Suppressor macrophage treated with lipopolysaccharide for 4 hours (primary cell): ENCODE measurements at regions not wholly inside any gene's neighbourhood (a gene's known extent, or its start where the extent isn't known, plus 50 kb on each side); places are given as distances from the start of the nearest gene placed in this dataset.
A peak's percentile ranks its signal among the peaks of the same experiment; 100 is the strongest.

ENCODE experiments used
- DNase-seq: peaks from one replicate; pipeline ENCODE4 v3.0.0-alpha.2; 2020

GRCh38 chr9:134967547-134967930 is 49.8 kb upstream of the FCN1 start:
- DNase-seq: peak; percentile 22

- no peak for DNase-seq
These were observed 50.5 kb upstream of the FCN1 start for GRCh38 chr9:134968011-134968822.

- no peak for DNase-seq
These were observed 51.0 kb upstream of the FCN1 start for GRCh38 chr9:134968823-134969090.

GRCh38 chr9:134969156-134970045 is 51.7 kb upstream of the FCN1 start:
- DNase-seq: no peak

- DNase-seq: no peak
These were observed 52.5 kb upstream of the FCN1 start for GRCh38 chr9:134970198-134970597.

- DNase-seq: no peak
These were observed 53.0 kb upstream of the FCN1 start for GRCh38 chr9:134970719-134971118.

GRCh38 chr9:134971196-134971595 is 53.5 kb upstream of the FCN1 start:
- no peak for DNase-seq

GRCh38 chr9:134971696-134972095 is 54.0 kb upstream of the FCN1 start:
- no peak for DNase-seq

- DNase-seq: no peak
These were observed 54.4 kb upstream of the FCN1 start for GRCh38 chr9:134972140-134972539.

- DNase-seq: no peak
These were observed 57.5 kb upstream of the FCN1 start for GRCh38 chr9:134975253-134975652.

- DNase-seq: no peak
These were observed 58.7 kb upstream of the FCN1 start for GRCh38 chr9:134976403-134976802.

GRCh38 chr9:134978272-134978671 is 60.6 kb upstream of the FCN1 start:
- DNase-seq: peak; percentile 13

GRCh38 chr9:134980516-134980915 is 62.8 kb upstream of the FCN1 start:
- DNase-seq: no peak

GRCh38 chr9:134980991-134981390 is 63.3 kb upstream of the FCN1 start:
- DNase-seq: no peak

- no peak for DNase-seq
These were observed 64.1 kb upstream of the FCN1 start for GRCh38 chr9:134981829-134982228.

- DNase-seq: no peak
These were observed 64.6 kb upstream of the FCN1 start for GRCh38 chr9:134982311-134982710.

GRCh38 chr9:134983074-134983473 is 65.4 kb upstream of the FCN1 start:
- DNase-seq: peak; percentile 66

GRCh38 chr9:134983506-134984371 is 66.0 kb upstream of the FCN1 start:
- no peak for DNase-seq

- no peak for DNase-seq
These were observed 66.9 kb upstream of the FCN1 start for GRCh38 chr9:134984372-134985265.

- DNase-seq: no peak
These were observed 67.7 kb upstream of the FCN1 start for GRCh38 chr9:134985451-134985850.

GRCh38 chr9:134986957-134987356 is 69.2 kb upstream of the FCN1 start:
- DNase-seq: no peak

- no peak for DNase-seq
These were observed 69.7 kb upstream of the FCN1 start for GRCh38 chr9:134987376-134987775.
